Breast epithelium (tissue), 3 donors: ENCODE measurements at regions not wholly inside any gene's neighbourhood (a gene's known extent, or its start where the extent isn't known, plus 50 kb on each side); places are given as distances from the start of the nearest gene placed in this dataset.

Source experiments
- CTCF ChIP-seq, 3 donors: fragments of 450-650 bp; IDR thresholded peaks; one replicate each; pipeline ENCODE4 v1.5.1; 2016 to 2017; ENCODE audit warnings: antibody characterized with exemption in 3 of 3, mild to moderate bottlenecking in 3 of 3, moderate library complexity in 3 of 3
- POLR2A ChIP-seq: fragments of 450-650 bp; IDR thresholded peaks from one replicate; pipeline ENCODE4 v1.6.1; 2016; ENCODE audit warnings: antibody characterized with exemption, mild to moderate bottlenecking, moderate library complexity
- POLR2AphosphoS5 ChIP-seq, 3 donors: sonication (generic); formaldehyde crosslinking; IDR thresholded peaks; one replicate each; pipeline ENCODE4 v1.6.1; 2017; ENCODE audit warnings: antibody characterized with exemption in 3 of 3

- TF ChIP-seq CTCF (IDR thresholded peaks at IDR 0.05) (no peak), POLR2AphosphoS5 (IDR thresholded peaks at IDR 0.05) (no peak), POLR2A (no peak)
These were observed 208.3 kb upstream of the HDAC4 start for GRCh38 chr2:239609162-239609561.
